ENCODE measurements at regions not wholly inside any gene's neighbourhood (a gene's known extent, or its start where the extent isn't known, plus 50 kb on each side); places are given as distances from the start of the nearest gene placed in this dataset.

DNA sequence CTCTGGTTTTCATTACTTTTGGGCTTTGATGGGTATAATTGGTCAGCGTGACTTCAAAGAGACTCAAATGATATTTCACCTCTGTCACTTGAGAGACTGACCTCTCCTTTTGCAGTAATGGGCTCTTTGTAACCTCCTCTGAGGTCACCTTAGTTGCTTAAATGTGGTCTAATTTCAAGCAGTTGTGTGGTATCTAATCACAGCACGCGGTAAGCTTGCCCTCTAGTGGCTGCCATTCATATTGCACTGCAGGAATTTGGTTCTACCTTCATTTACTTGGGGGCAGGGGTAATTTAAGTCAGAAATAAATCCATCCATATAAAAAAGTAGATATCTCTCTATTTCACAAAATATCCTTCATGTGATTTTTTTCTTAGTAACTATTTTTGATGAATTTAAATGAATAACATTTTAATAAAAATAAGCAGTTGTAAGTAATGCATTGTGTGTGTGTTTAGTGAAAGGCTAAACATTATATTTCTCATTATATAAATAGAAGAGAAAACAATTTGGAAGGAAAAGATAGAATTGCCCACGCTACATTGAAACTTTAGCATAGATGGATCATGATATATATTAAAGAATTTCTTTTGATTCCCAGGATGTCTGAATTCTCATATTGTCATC lies 55.0 kb upstream of the ANO3 start:
- DNase-seq, result peak; percentile 77

GRCh38 chr11:26278354-26278753 lies 53.6 kb upstream of the ANO3 start:
- no peak for DNase-seq

Measured in islet precursor cell (in vitro differentiated cells).